Uterus (tissue), 3 donors: ENCODE measurements at regions not wholly inside any gene's neighbourhood (a gene's known extent, or its start where the extent isn't known, plus 50 kb on each side); places are given as distances from the start of the nearest gene placed in this dataset.

Experiments
- DNase-seq, 2 donors: peaks; one replicate each; pipeline ENCODE4 v3.0.0-alpha.2; 2019 to 2020
- H3K27ac ChIP-seq, 2 donors: fragments of 200-600 bp; sonication (generic); 1 replicate in 1 of 2; 2 replicates in 1 of 2; pipeline ENCODE4 v1.5.1; 2016 to 2018
- H3K27me3 ChIP-seq, 2 donors: fragments of 200-600 bp; sonication (generic); one replicate each; pipeline ENCODE4 v1.5.1; 2018 to 2019; ENCODE audit warnings: control low read depth in 1 of 2
- H3K36me3 ChIP-seq, 2 donors: fragments of 200-600 bp; sonication (generic); one replicate each; pipeline ENCODE4 v1.5.1; 2019; ENCODE audit warnings: control low read depth in 1 of 2
- H3K4me1 ChIP-seq, 2 donors: fragments of 200-600 bp; sonication (generic); one replicate each; pipeline ENCODE4 v1.5.1; 2018 to 2019; ENCODE audit warnings: control low read depth in 1 of 2
- H3K4me3 ChIP-seq, 2 donors: fragments of 200-600 bp; sonication (generic); 1 replicate in 1 of 2; 2 replicates in 1 of 2; pipeline ENCODE4 v1.5.1; 2018 to 2019; ENCODE audit warnings: mild to moderate bottlenecking in 1 of 2
- H3K9me3 ChIP-seq, 2 donors: fragments of 200-600 bp; sonication (generic); one replicate each; pipeline ENCODE4 v1.5.1; 2019; ENCODE audit warnings: control low read depth in 1 of 2
- POLR2A ChIP-seq, 2 donors: fragments of 450-650 bp; IDR thresholded peaks; one replicate each; pipeline ENCODE4 v1.6.1; 2016; ENCODE audit warnings: antibody characterized with exemption in 2 of 2, mild to moderate bottlenecking in 1 of 2, moderate library complexity in 1 of 2
- intact Hi-C: fragments of 100-400 bp; cut with DNase I; formaldehyde crosslinking; loops from one replicate; pipeline ENCODE4 v1.15.1; 2023; ENCODE audit warnings: low total_unique reads
- TF ChIP-seq, protein P1 (sequence below), 4 experiments: fragments of 200-600 bp in 2 of 4; fragments of 450-650 bp in 2 of 4; sonication (generic) in 2 of 4; IDR thresholded peaks; one replicate each; pipeline ENCODE4 v1.5.1; 2016 to 2019; ENCODE audit warnings: antibody characterized with exemption in 4 of 4, mild to moderate bottlenecking in 2 of 4, moderate library complexity in 1 of 4
- donor health status: DM: yes; HTN: yes; CAD: no.

- no peaks in the 10 kb centered on the region for H3K4me1 ChIP-seq
- H3K36me3 ChIP-seq, result no peaks in the 10 kb centered on the region
- DNase-seq, result no peak
- H3K27ac ChIP-seq, result no peak overlapping the region
- no peak overlapping the region for H3K4me3 ChIP-seq
- TF ChIP-seq POLR2A (IDR thresholded peaks at IDR 0.05), result no peak
- TF ChIP-seq, protein P1, sequence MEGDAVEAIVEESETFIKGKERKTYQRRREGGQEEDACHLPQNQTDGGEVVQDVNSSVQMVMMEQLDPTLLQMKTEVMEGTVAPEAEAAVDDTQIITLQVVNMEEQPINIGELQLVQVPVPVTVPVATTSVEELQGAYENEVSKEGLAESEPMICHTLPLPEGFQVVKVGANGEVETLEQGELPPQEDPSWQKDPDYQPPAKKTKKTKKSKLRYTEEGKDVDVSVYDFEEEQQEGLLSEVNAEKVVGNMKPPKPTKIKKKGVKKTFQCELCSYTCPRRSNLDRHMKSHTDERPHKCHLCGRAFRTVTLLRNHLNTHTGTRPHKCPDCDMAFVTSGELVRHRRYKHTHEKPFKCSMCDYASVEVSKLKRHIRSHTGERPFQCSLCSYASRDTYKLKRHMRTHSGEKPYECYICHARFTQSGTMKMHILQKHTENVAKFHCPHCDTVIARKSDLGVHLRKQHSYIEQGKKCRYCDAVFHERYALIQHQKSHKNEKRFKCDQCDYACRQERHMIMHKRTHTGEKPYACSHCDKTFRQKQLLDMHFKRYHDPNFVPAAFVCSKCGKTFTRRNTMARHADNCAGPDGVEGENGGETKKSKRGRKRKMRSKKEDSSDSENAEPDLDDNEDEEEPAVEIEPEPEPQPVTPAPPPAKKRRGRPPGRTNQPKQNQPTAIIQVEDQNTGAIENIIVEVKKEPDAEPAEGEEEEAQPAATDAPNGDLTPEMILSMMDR (IDR thresholded peaks at IDR 0.05), result no peak
- H3K9me3 ChIP-seq, result peaks cover 0 to 6% of the 10 kb centered on the region in 2 donors
- intact Hi-C loops, result no loop called here
- no peaks in the 10 kb centered on the region for H3K27me3 ChIP-seq
Measured at GRCh38 chr11:109696191-109696897, 274.4 kb downstream of the C11orf87 start.

DNA sequence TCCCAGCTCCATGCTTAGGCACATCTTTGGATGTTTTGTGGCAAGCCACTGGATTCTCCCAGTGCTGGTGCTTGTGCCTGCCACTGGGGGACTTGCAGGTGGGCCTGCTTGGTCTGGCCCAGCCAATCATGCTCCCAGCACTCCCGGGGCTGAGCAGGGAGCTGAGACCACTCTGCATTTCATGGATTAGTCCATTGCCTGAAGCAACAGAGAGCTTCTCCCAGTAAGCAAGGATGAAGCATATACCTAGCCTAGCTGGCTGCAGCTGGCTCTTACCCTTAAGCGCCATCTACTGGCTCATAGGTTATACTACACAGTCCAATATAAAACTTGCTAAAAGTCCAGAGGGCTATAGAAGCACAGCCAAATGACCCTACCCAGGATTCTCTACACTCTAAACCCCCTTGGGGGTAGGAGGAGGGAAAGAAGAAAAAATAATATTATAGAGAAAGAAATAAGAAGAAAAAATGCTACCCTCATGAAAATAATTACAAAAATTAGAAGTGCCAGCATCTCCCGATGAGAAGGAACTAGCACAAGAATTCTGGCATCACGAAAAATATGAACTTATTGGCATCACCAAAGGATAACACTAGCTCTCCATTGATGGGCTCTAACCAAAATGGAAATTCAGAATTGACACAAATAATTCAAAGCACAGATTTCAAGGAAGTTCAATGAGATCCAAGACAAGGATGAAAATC is 275.3 kb downstream of the C11orf87 start:
- no peak overlapping the region for H3K4me3 ChIP-seq
- H3K27ac ChIP-seq, result no peak overlapping the region
- intact Hi-C loops, result no loop called here
- peaks cover 0 to 6% of the 10 kb centered on the region in 2 donors for H3K9me3 ChIP-seq
- H3K36me3 ChIP-seq, result no peaks in the 10 kb centered on the region
- no peaks in the 10 kb centered on the region for H3K27me3 ChIP-seq
- H3K4me1 ChIP-seq, result no peaks in the 10 kb centered on the region
- no peak for TF ChIP-seq POLR2A (IDR thresholded peaks at IDR 0.05)
- TF ChIP-seq, protein P1 (IDR thresholded peaks at IDR 0.05), result no peak
- DNase-seq, result no peak

- DNase-seq, result no peak
- no peak overlapping the region for H3K27ac ChIP-seq
- peaks cover 0 to 6% of the 10 kb centered on the region in 2 donors for H3K9me3 ChIP-seq
- no peaks in the 10 kb centered on the region for H3K27me3 ChIP-seq
- TF ChIP-seq, protein P1 (IDR thresholded peaks at IDR 0.05), result no peak
- TF ChIP-seq POLR2A (IDR thresholded peaks at IDR 0.05), result no peak
- no peaks in the 10 kb centered on the region for H3K36me3 ChIP-seq
- no peaks in the 10 kb centered on the region for H3K4me1 ChIP-seq
- intact Hi-C loops, result no loop called here
- H3K4me3 ChIP-seq, result no peak overlapping the region
Measured at GRCh38 chr11:109698237-109698636, 276.2 kb downstream of the C11orf87 start.

DNA sequence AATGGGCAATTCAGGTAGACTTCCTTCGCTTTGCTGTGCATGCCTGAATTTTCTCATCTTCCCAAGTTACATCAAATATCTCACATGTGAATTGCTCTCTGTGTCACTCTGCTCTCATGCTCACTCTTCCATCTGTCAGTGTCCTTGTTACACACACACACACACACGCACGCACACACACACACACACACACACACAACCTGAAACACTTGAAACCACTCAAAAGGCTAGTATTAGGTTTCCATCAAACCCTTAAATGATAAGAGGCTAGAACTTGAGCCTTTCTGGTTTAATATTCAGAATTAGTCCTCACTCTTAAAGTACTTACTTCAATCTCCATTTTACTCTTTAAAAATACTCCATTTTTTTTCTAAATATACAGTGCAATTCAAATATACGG is 282.4 kb downstream of the C11orf87 start:
- TF ChIP-seq, protein P1 (IDR thresholded peaks at IDR 0.05), result no peak
- TF ChIP-seq POLR2A (IDR thresholded peaks at IDR 0.05), result no peak
- H3K4me1 ChIP-seq, result no peaks in the 10 kb centered on the region
- H3K27me3 ChIP-seq, result no peaks in the 10 kb centered on the region
- intact Hi-C loops, result no loop called here
- no peaks in the 10 kb centered on the region for H3K36me3 ChIP-seq
- H3K9me3 ChIP-seq, result no peaks in the 10 kb centered on the region
- no peak overlapping the region for H3K4me3 ChIP-seq
- H3K27ac ChIP-seq, result no peak overlapping the region
- no peak for DNase-seq

GRCh38 chr11:109706945-109707344 is 285.0 kb downstream of the C11orf87 start:
- Histone ChIP-seq H3K36me3 (no peaks in the 10 kb centered on the region), H3K27me3 (no peaks in the 10 kb centered on the region), H3K4me1 (no peaks in the 10 kb centered on the region), H3K27ac (no peak overlapping the region), H3K9me3 (no peaks in the 10 kb centered on the region), H3K4me3 (no peak overlapping the region)
- DNase-seq, result no peak
- intact Hi-C loops, result no loop called here
- no peak for TF ChIP-seq POLR2A (IDR thresholded peaks at IDR 0.05)
- TF ChIP-seq, protein P1 (IDR thresholded peaks at IDR 0.05), result no peak
